GM23248 (cell line): ENCODE measurements at regions not wholly inside any gene's neighbourhood (a gene's known extent, or its start where the extent isn't known, plus 50 kb on each side); places are given as distances from the start of the nearest gene placed in this dataset.

Experiments
- DNase-seq: peaks from one replicate; pipeline ENCODE4 v3.0.0-alpha.2; 2015
- H2AFZ ChIP-seq: fragments of 200-600 bp; sonication (generic); 2 replicates; pipeline ENCODE4 v1.6.1; 2016; ENCODE audit warnings: antibody characterized with exemption
- H3F3A ChIP-seq: fragments of 200-600 bp; sonication (generic); 2 replicates; pipeline ENCODE4 v1.6.1; 2016; ENCODE audit warnings: mild to moderate bottlenecking, antibody characterized with exemption, mixed run types; ENCODE audit not compliant: insufficient read depth
- H3K27ac ChIP-seq: fragments of 200-600 bp; sonication (generic); 2 replicates; pipeline ENCODE4 v1.5.1; 2016; ENCODE audit warnings: mild to moderate bottlenecking
- H3K27me3 ChIP-seq: fragments of 200-600 bp; sonication (generic); replicated peaks from 2 replicates; pipeline ENCODE4 v1.6.1; 2016; ENCODE audit warnings: mild to moderate bottlenecking; ENCODE audit not compliant: insufficient read depth
- H3K36me3 ChIP-seq: fragments of 200-600 bp; sonication (generic); 2 replicates; pipeline ENCODE4 v1.6.1; 2016; ENCODE audit warnings: low read depth, mild to moderate bottlenecking
- H3K4me1 ChIP-seq: fragments of 200-600 bp; sonication (generic); 2 replicates; pipeline ENCODE4 v1.6.1; 2016; ENCODE audit warnings: mild to moderate bottlenecking; ENCODE audit not compliant: insufficient read depth
- H3K4me2 ChIP-seq: fragments of 200-600 bp; sonication (generic); one replicate; pipeline ENCODE4 v1.6.1; 2016; ENCODE audit warnings: mild to moderate bottlenecking; ENCODE audit not compliant: unreplicated experiment
- H3K4me3 ChIP-seq: fragments of 200-600 bp; sonication (generic); 2 replicates; pipeline ENCODE4 v1.5.1; 2016; ENCODE audit warnings: mild to moderate bottlenecking
- H3K79me2 ChIP-seq: fragments of 200-600 bp; sonication (generic); 2 replicates; pipeline ENCODE4 v1.6.1; 2016; ENCODE audit warnings: mild to moderate bottlenecking; ENCODE audit not compliant: insufficient read depth
- H3K9ac ChIP-seq: fragments of 200-600 bp; sonication (generic); 2 replicates; pipeline ENCODE4 v1.6.1; 2016; ENCODE audit warnings: mild to moderate bottlenecking
- H3K9me2 ChIP-seq: fragments of 200-600 bp; sonication (generic); 2 replicates; pipeline ENCODE4 v1.6.1; 2016; ENCODE audit warnings: mixed run types, mild to moderate bottlenecking, moderate library complexity; ENCODE audit not compliant: insufficient read depth
- H3K9me3 ChIP-seq: fragments of 200-600 bp; sonication (generic); one replicate; pipeline ENCODE4 v1.6.1; 2017; ENCODE audit warnings: low read depth
- H4K20me1 ChIP-seq: fragments of 200-600 bp; sonication (generic); 2 replicates; pipeline ENCODE4 v1.6.0; 2016; ENCODE audit not compliant: insufficient read depth
- EZH2 ChIP-seq: fragments of 200-600 bp; sonication (generic); IDR thresholded peaks from 2 replicates; pipeline ENCODE4 v1.6.1; 2018; ENCODE audit warnings: antibody characterized with exemption, mild to moderate bottlenecking; ENCODE audit not compliant: insufficient read depth, poor library complexity, severe bottlenecking
- EZH2phosphoT487 ChIP-seq: fragments of 200-600 bp; sonication (generic); IDR thresholded peaks from 2 replicates; pipeline ENCODE4 v1.6.1; 2018; ENCODE audit warnings: antibody characterized with exemption, moderate library complexity, mild to moderate bottlenecking, low read depth; ENCODE audit not compliant: insufficient read depth
- WGBS, 2 experiments: methylation state at CpG; one replicate each; pipeline ENCODE4 v1.1.6; 2015 to 2017; ENCODE audit warnings: low lambda C conversion rate in 2 of 2, low coverage in 1 of 2; ENCODE audit errors: missing lambda C conversion rate in 2 of 2; 5-methylcytosine and 5-hydroxymethylcytosine counted together
- in situ Hi-C: fragments of 300-500 bp; cut with MboI; formaldehyde crosslinking; loops from 2 replicates; pipeline ENCODE4 v1.15.0; 2020

DNA sequence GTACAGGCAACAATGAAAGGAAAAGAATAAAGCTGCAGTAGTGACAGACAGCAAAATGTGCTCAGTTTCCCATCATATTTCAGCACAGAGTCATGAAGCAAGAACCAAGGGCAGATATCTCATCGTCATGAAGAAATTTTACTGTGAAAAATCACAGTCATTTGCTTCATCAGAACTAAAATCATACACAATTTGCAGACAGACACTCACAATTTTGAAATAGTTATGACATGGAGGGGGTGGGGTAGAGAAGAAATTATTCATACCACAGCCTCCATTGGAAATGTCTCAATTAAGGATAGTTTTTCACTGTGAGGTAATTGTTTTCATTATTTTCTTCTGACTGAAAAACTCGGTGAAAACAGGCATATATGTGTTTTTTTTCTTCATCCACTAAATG lies 78.8 kb upstream of the CNTN3 start:
- Histone ChIP-seq H3F3A (peaks cover 16% of the 10 kb centered on the region), H3K79me2 (no peaks in the 10 kb centered on the region), H3K27me3 (no peaks in the 10 kb centered on the region), H3K4me3 (peak overlapping the region; percentile 50), H3K9ac (peak overlapping the region; percentile 59), H3K4me2 (peak overlapping the region; percentile 62), H3K27ac (peak overlapping the region; percentile 81), H4K20me1 (no peaks in the 10 kb centered on the region), H3K9me2 (no peaks in the 10 kb centered on the region), H3K36me3 (no peaks in the 10 kb centered on the region), H3K9me3 (no peaks in the 10 kb centered on the region), H3K4me1 (peaks cover 22% of the 10 kb centered on the region), H2AFZ (peak overlapping the region; percentile 59)
- WGBS, 2 experiments, result 6 to 7% methylated on average over 2 of the region's 2 CpGs
- DNase-seq, result peak; percentile 65
- in situ Hi-C loops, result no loop called here
- TF ChIP-seq EZH2 (no peak), EZH2phosphoT487 (no peak)

DNA sequence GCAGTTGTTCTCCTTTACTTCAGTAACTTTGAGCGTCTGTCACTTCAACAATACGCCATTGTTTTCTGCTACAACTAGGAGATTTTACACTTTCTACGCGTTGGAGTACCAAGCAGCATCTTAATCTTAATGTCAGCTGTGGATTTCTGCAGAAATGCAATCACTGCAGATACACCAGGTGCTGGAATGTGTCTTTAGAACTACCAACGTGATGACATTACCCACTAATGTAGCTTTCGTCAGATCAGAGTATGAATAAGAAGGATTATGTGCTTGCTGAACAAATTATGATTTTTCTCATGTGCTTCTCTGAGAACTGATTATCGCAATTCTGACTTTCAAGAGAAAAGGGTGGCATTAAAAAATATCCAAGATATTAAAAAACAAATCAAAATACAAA lies 77.5 kb upstream of the CNTN3 start:
- WGBS, 2 experiments, result 75 to 77% methylated on average over 7 of the region's 7 CpGs
- no peaks in the 10 kb centered on the region for H3K36me3 ChIP-seq
- no peak overlapping the region for H2AFZ ChIP-seq
- no peak overlapping the region for H3K4me3 ChIP-seq
- DNase-seq, result no peak
- H3K4me2 ChIP-seq, result no peak overlapping the region
- in situ Hi-C loops, result no loop called here
- no peak overlapping the region for H3K27ac ChIP-seq
- H3K9me2 ChIP-seq, result no peaks in the 10 kb centered on the region
- no peaks in the 10 kb centered on the region for H3K27me3 ChIP-seq
- no peak overlapping the region for H3K9ac ChIP-seq
- H3K79me2 ChIP-seq, result no peaks in the 10 kb centered on the region
- H3K4me1 ChIP-seq, result peaks cover 22% of the 10 kb centered on the region
- peaks cover 16% of the 10 kb centered on the region for H3F3A ChIP-seq
- TF ChIP-seq EZH2phosphoT487, result no peak
- no peak for TF ChIP-seq EZH2
- no peaks in the 10 kb centered on the region for H4K20me1 ChIP-seq
- no peaks in the 10 kb centered on the region for H3K9me3 ChIP-seq

DNA sequence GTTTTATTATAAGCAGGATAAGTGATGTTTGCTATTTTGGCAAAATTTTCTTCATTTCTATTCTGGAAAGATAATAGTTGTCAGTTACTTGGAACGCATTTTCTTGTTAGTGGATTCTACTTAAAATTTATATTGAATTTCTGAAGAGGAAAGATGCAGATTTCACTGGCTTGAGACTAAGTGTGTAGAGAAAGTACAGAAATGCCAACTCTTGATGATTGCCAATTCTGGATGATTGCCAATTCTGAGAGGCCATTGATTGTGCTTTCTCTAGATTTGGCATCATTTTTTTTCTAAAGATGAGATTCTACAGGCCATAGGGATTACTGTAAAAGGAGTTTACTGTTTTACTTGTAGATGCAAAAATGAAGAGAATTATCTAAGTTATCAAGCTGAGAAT lies 58.9 kb upstream of the CNTN3 start:
- TF ChIP-seq EZH2phosphoT487 (no peak), EZH2 (no peak)
- 95 to 100% methylated on average over 1 of the region's 1 CpG for WGBS, 2 experiments

DNA sequence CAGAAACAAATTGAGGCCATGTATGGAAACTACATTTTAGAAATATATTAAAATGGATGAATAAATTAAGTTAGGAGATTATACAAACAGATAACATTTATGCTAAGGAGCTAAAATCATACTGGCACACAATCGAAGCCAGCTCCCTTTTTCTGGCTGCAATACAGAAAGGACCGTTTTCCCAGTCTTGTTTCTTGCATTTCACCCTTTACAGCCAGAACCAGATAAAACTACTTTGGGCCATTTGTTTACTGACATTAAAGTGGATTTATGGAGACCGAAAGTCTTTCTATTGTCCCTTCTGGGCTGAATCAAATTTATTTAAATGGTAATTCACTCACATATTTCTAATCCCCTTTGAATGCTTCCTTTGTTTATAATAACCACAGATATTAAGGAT lies 50.1 kb upstream of the CNTN3 start:
- Histone ChIP-seq H3K4me1 (no peaks in the 10 kb centered on the region), H3K36me3 (no peaks in the 10 kb centered on the region), H3K9me3 (no peaks in the 10 kb centered on the region), H3F3A (no peaks in the 10 kb centered on the region), H3K27ac (no peak overlapping the region), H2AFZ (no peak overlapping the region), H3K9ac (no peak overlapping the region), H3K79me2 (no peaks in the 10 kb centered on the region), H3K4me2 (no peak overlapping the region), H3K9me2 (no peaks in the 10 kb centered on the region), H3K4me3 (no peak overlapping the region), H4K20me1 (no peaks in the 10 kb centered on the region), H3K27me3 (no peaks in the 10 kb centered on the region)
- in situ Hi-C loops, result no loop called here
- 48 to 51% methylated on average over 3 of the region's 3 CpGs for WGBS, 2 experiments
- no peak for DNase-seq
- no peak for TF ChIP-seq EZH2
- no peak for TF ChIP-seq EZH2phosphoT487

More for the DNA sequence above, 58.9 kb upstream of the CNTN3 start:
- Histone ChIP-seq H3K4me1 (no peaks in the 10 kb centered on the region), H3K4me2 (no peak overlapping the region), H3K36me3 (no peaks in the 10 kb centered on the region), H3F3A (no peaks in the 10 kb centered on the region), H4K20me1 (no peaks in the 10 kb centered on the region), H2AFZ (no peak overlapping the region), H3K9me2 (no peaks in the 10 kb centered on the region), H3K27ac (no peak overlapping the region), H3K4me3 (no peak overlapping the region), H3K79me2 (no peaks in the 10 kb centered on the region), H3K27me3 (no peaks in the 10 kb centered on the region), H3K9ac (no peak overlapping the region), H3K9me3 (no peaks in the 10 kb centered on the region)
- DNase-seq, result no peak
- in situ Hi-C loops, result no loop called here
